A673 (cell line): ENCODE measurements at regions not wholly inside any gene's neighbourhood (a gene's known extent, or its start where the extent isn't known, plus 50 kb on each side); places are given as distances from the start of the nearest gene placed in this dataset.

Experiments used
- BruUV-seq: library from RNA; stranded (reverse); fragments of 400-500 nt; replicated peaks from 2 replicates; lab custom pipeline; 2021; lab: Mats Ljungman, UMichigan
- CTCF ChIA-PET: fragments of 300-600 bp; sonication (Branson Sonifier 250); formaldehyde crosslinking; loops from one replicate; lab custom pipeline; 2022; ENCODE audit warnings: antibody characterized with exemption; lab: Charles Lee
- POLR2A ChIA-PET: fragments of 300-600 bp; sonication (Branson Sonifier 250); formaldehyde crosslinking; loops from one replicate; lab custom pipeline; 2022; ENCODE audit warnings: antibody characterized with exemption; ENCODE audit not compliant: low non-redundant PET; lab: Charles Lee
- DNase-seq: peaks from one replicate; pipeline ENCODE4 v3.0.0-alpha.2; 2015; ENCODE audit warnings: low spot score
- H3K27ac ChIP-seq: fragments of 200-600 bp; sonication (generic); 2 replicates; pipeline ENCODE4 v1.5.1; 2016; ENCODE audit warnings: mixed run types, low read depth, mild to moderate bottlenecking, mixed read lengths, antibody characterized with exemption, low read length; ENCODE audit not compliant: poor library complexity, severe bottlenecking
- H3K27me3 ChIP-seq: fragments of 200-600 bp; sonication (generic); replicated peaks from 2 replicates; pipeline ENCODE4 v1.6.1; 2017; ENCODE audit warnings: mixed run types, low read depth, mild to moderate bottlenecking, mixed read lengths, antibody characterized with exemption, low read length; ENCODE audit not compliant: insufficient read depth, poor library complexity
- H3K36me3 ChIP-seq: fragments of 200-600 bp; sonication (generic); 2 replicates; pipeline ENCODE4 v1.6.1; 2016; ENCODE audit warnings: mixed run types, mild to moderate bottlenecking, mixed read lengths, antibody characterized with exemption, low read length; ENCODE audit not compliant: insufficient read depth, poor library complexity, severe bottlenecking
- H3K4me1 ChIP-seq: fragments of 200-600 bp; sonication (generic); 2 replicates; pipeline ENCODE4 v1.6.1; 2017; ENCODE audit warnings: mixed run types, mild to moderate bottlenecking, mixed read lengths, antibody characterized with exemption, low read length; ENCODE audit not compliant: insufficient read depth, poor library complexity, severe bottlenecking
- H3K4me3 ChIP-seq: fragments of 200-600 bp; sonication (generic); 2 replicates; pipeline ENCODE4 v1.5.1; 2016; ENCODE audit warnings: low read depth, mixed run types, mild to moderate bottlenecking, mixed read lengths, low read length; ENCODE audit not compliant: poor library complexity, severe bottlenecking
- H3K9me3 ChIP-seq: fragments of 200-600 bp; sonication (generic); 2 replicates; pipeline ENCODE4 v1.6.1; 2016; ENCODE audit warnings: mixed run types, low read depth, mild to moderate bottlenecking, mixed read lengths, antibody characterized with exemption, low read length; ENCODE audit not compliant: poor library complexity, severe bottlenecking
- EZH2 ChIP-seq: fragments of 200-600 bp; sonication (generic); IDR thresholded peaks from 2 replicates; pipeline ENCODE4 v1.6.1; 2017; ENCODE audit warnings: borderline replicate concordance, low read depth, mild to moderate bottlenecking, mixed read lengths, antibody characterized with exemption, low read length; ENCODE audit not compliant: poor library complexity, severe bottlenecking
- intact Hi-C: fragments of 100-400 bp; cut with micrococcal nuclease; formaldehyde crosslinking; loops from one replicate; pipeline ENCODE4 v1.10.0; 2022; ENCODE audit not compliant: unreplicated experiment
- TF ChIP-seq, protein P1 (sequence below): fragments of 300-800, 200-600 bp; sonication (generic); conservative IDR thresholded peaks from 2 replicates; pipeline ENCODE4 v1.5.1; 2017; ENCODE audit warnings: low read depth, mild to moderate bottlenecking, antibody characterized with exemption, low read length, moderate library complexity, mixed read lengths

DNA sequence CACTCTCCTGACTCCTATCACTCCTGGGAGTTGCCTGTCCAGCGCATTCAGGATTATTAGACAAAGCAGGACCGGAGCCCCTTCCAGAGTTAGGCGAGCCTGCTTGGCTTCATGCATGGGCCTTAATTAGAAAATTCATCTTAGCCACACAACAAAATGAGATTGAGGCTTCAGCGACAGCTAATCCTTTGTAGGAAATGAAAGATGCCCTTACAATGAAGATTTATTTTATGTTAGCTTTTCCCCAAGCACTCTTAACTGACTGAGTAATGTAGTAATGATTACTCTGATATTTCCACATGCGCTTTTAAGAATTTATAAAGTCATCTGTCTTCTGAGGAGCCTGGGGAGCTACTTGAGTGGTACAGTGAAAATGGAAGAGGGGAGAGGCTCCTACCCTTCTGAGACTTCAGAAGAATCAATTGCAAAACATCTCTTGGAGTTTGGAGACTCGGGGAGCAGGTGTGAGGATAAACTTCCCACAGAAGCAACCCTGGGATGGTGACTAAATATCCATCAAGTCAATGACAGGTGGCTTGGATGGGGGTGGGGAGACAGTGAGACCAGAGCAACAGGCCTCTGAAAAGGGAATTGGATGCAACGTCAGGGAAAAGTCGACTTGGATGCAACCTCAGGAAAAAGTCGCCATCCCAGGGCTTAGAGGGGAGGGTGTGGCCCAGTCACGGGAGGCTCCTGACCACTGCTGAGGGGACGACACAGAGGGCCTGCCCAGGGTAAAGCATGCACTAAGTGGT is 434.5 kb upstream of the B3GAT1 start:
- no TSS peak for BruUV-seq

DNA sequence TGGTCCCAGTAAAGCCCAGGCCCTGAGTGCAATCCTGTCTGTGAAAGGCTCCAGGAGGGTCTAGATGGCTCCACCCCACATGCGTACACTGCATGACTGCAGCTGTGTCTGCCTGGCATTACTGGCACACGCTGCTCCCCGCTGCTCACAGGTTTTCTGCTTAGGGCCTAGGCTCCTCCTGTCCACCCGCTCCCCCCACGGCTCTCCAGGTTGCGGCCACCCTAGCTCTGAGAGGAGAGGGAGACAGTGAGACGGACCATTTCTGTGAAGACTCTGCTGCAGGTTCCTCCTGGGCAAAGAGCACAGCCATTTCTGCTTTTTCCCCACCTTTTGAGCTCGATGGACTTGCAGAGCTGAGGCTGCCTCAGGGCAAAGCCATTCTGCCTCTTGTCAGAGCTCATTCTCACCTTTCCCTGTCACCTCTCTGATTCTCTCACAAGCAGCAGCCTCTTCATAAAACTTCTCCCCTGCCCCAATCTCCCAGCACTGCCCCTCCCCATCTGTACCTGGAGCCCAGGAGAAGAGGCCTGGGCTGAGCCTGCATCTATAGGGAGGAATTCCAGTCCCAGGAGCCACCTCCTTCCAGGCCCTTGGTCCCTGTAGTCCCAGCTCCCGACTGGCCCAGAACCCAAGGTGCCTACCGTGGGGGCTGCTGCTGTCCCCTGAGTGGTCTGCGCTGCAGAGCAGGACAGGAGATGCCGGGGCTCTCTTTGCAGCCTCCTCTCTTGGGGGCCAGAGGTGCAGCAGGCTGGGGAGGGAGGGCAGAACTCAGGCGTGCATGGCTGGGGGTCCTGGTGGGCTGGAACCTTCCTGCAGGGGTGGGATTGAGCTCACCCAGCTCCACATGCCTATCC is 433.7 kb upstream of the B3GAT1 start:
- POLR2A ChIA-PET, result no interaction called here
- TF ChIP-seq, protein P1, sequence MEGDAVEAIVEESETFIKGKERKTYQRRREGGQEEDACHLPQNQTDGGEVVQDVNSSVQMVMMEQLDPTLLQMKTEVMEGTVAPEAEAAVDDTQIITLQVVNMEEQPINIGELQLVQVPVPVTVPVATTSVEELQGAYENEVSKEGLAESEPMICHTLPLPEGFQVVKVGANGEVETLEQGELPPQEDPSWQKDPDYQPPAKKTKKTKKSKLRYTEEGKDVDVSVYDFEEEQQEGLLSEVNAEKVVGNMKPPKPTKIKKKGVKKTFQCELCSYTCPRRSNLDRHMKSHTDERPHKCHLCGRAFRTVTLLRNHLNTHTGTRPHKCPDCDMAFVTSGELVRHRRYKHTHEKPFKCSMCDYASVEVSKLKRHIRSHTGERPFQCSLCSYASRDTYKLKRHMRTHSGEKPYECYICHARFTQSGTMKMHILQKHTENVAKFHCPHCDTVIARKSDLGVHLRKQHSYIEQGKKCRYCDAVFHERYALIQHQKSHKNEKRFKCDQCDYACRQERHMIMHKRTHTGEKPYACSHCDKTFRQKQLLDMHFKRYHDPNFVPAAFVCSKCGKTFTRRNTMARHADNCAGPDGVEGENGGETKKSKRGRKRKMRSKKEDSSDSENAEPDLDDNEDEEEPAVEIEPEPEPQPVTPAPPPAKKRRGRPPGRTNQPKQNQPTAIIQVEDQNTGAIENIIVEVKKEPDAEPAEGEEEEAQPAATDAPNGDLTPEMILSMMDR, result no peak
- H3K4me1 ChIP-seq, result no peaks in the 10 kb centered on the region

More for the DNA sequence above, 434.5 kb upstream of the B3GAT1 start:
- intact Hi-C loops, result no loop called here
- H3K4me3 ChIP-seq, result no peak overlapping the region
- H3K9me3 ChIP-seq, result no peaks in the 10 kb centered on the region
- H3K27me3 ChIP-seq, result no peaks in the 10 kb centered on the region
- no peaks in the 10 kb centered on the region for H3K4me1 ChIP-seq
- ChIA-PET CTCF (no interaction called here), POLR2A (no interaction called here)
- no peak overlapping the region for H3K27ac ChIP-seq
- no peak for TF ChIP-seq EZH2
- TF ChIP-seq, protein P1, result no peak
- no peak for DNase-seq
- no peaks in the 10 kb centered on the region for H3K36me3 ChIP-seq

DNA sequence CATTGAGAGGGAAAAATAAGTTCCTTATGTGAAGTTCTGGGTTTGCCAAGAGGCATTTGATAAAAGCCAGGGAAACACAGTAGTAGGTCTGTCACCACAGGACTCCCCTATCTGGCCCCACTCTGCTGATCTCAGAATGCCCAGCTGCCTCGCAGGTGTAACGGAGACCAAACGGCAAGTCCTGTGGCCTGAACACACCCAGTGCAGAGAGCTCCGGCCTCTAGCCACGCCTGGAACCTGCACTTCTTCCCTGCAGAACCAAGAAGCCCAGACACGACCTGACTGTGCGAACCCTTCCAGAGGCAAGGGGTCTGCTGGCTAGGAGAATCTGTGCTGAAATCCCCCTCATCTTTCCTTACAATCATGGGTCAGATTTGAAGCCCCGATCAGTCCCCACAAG is 432.8 kb upstream of the B3GAT1 start:
- CTCF ChIA-PET, result no interaction called here
- TF ChIP-seq EZH2, result no peak
- TF ChIP-seq, protein P1, result no peak
- no peaks in the 10 kb centered on the region for H3K4me1 ChIP-seq

More for the DNA sequence above, 433.7 kb upstream of the B3GAT1 start:
- Histone ChIP-seq H3K27me3 (no peaks in the 10 kb centered on the region), H3K36me3 (no peaks in the 10 kb centered on the region), H3K27ac (no peak overlapping the region), H3K4me3 (no peak overlapping the region), H3K9me3 (no peaks in the 10 kb centered on the region)
- intact Hi-C loops, result no loop called here
- CTCF ChIA-PET, result no interaction called here
- no TSS peak for BruUV-seq
- no peak for DNase-seq

More for the DNA sequence above, 432.8 kb upstream of the B3GAT1 start:
- intact Hi-C loops, result no loop called here
- H3K9me3 ChIP-seq, result no peaks in the 10 kb centered on the region
- H3K4me3 ChIP-seq, result no peak overlapping the region
- H3K27ac ChIP-seq, result no peak overlapping the region
- POLR2A ChIA-PET, result no interaction called here
- peaks cover 5% of the 10 kb centered on the region for H3K27me3 ChIP-seq
- DNase-seq, result no peak
- BruUV-seq, result no TSS peak
- no peaks in the 10 kb centered on the region for H3K36me3 ChIP-seq
